ENCODE measurements at regions not wholly inside any gene's neighbourhood (a gene's known extent, or its start where the extent isn't known, plus 50 kb on each side); places are given as distances from the start of the nearest gene placed in this dataset.

DNA sequence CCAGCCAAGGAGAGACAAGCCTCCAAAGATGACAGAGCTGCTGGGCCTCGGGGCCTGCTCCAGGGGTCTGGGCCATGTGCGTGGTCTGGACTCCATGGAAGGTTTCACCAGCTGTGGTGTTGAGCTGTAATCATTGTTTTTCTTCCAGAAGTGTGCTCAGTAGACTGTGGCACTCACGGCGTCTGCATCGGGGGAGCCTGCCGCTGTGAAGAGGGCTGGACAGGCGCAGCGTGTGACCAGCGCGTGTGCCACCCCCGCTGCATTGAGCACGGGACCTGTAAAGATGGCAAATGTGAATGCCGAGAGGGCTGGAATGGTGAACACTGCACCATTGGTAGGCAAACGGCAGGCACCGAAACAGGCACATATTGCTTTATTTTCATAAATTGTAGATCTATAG is 164.8 kb upstream of the WWC1 start:
- TF ChIP-seq, protein P1, sequence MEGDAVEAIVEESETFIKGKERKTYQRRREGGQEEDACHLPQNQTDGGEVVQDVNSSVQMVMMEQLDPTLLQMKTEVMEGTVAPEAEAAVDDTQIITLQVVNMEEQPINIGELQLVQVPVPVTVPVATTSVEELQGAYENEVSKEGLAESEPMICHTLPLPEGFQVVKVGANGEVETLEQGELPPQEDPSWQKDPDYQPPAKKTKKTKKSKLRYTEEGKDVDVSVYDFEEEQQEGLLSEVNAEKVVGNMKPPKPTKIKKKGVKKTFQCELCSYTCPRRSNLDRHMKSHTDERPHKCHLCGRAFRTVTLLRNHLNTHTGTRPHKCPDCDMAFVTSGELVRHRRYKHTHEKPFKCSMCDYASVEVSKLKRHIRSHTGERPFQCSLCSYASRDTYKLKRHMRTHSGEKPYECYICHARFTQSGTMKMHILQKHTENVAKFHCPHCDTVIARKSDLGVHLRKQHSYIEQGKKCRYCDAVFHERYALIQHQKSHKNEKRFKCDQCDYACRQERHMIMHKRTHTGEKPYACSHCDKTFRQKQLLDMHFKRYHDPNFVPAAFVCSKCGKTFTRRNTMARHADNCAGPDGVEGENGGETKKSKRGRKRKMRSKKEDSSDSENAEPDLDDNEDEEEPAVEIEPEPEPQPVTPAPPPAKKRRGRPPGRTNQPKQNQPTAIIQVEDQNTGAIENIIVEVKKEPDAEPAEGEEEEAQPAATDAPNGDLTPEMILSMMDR (IDR thresholded peaks at IDR 0.05 in 4 of 5, conservative IDR thresholded peaks at IDR 0.05 in 1 of 5), result no peak
- TF ChIP-seq POLR2A (IDR thresholded peaks at IDR 0.05), result no peak

Measured in gastrocnemius medialis (tissue), 4 donors.